Skeletal muscle satellite cell (primary cell): ENCODE measurements at regions not wholly inside any gene's neighbourhood (a gene's known extent, or its start where the extent isn't known, plus 50 kb on each side); places are given as distances from the start of the nearest gene placed in this dataset.

Experiments
- H3K27me3 ChIP-seq: 2 replicates; pipeline ENCODE4 v1.7.0; 2013; ENCODE audit warnings: low read length; ENCODE audit not compliant: control insufficient read depth, insufficient read depth
- H3K36me3 ChIP-seq: 2 replicates; pipeline ENCODE4 v1.7.0; 2013; ENCODE audit warnings: mild to moderate bottlenecking, control low read depth, low read length; ENCODE audit not compliant: insufficient read depth
- H3K4me1 ChIP-seq: 2 replicates; pipeline ENCODE4 v1.7.0; 2013; ENCODE audit warnings: low read length; ENCODE audit not compliant: control insufficient read depth, insufficient read depth
- H3K4me2 ChIP-seq: 2 replicates; pipeline ENCODE4 v1.7.0; 2013; ENCODE audit warnings: mild to moderate bottlenecking, low read length
- H3K4me3 ChIP-seq: 2 replicates; pipeline ENCODE4 v1.7.0; 2013; ENCODE audit warnings: low read length
- H3K9ac ChIP-seq: 2 replicates; pipeline ENCODE4 v1.7.0; 2013; ENCODE audit warnings: mild to moderate bottlenecking, low read depth, low read length, moderate library complexity
- H3K9me3 ChIP-seq: replicated peaks from 2 replicates; pipeline ENCODE4 v1.7.0; 2013; ENCODE audit warnings: mild to moderate bottlenecking, control low read depth, low read length

DNA sequence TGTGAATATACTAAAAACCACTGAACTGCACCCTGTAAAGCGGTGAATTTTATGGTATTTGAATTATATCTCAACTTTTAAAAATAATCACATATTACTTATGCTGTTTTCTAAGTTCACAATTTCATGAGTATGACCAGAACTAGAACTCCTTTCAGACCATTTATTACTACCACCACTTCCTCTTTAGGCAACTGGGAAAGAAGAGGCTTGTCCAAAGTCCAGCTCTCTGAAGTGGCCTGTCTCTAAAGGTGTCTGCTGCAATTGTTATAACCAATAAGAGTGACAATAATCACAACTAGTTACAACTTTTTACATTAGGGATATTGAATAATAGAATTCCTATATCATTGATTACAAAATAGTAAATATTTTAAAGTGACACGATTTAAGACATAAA lies 267.9 kb upstream of the PIK3C3 start:
- Histone ChIP-seq H3K4me1 (no peaks in the 10 kb centered on the region), H3K4me3 (no peak overlapping the region), H3K36me3 (no peaks in the 10 kb centered on the region), H3K27me3 (no peaks in the 10 kb centered on the region), H3K9me3 (no peaks in the 10 kb centered on the region), H3K9ac (no peak overlapping the region), H3K4me2 (no peak overlapping the region)

DNA sequence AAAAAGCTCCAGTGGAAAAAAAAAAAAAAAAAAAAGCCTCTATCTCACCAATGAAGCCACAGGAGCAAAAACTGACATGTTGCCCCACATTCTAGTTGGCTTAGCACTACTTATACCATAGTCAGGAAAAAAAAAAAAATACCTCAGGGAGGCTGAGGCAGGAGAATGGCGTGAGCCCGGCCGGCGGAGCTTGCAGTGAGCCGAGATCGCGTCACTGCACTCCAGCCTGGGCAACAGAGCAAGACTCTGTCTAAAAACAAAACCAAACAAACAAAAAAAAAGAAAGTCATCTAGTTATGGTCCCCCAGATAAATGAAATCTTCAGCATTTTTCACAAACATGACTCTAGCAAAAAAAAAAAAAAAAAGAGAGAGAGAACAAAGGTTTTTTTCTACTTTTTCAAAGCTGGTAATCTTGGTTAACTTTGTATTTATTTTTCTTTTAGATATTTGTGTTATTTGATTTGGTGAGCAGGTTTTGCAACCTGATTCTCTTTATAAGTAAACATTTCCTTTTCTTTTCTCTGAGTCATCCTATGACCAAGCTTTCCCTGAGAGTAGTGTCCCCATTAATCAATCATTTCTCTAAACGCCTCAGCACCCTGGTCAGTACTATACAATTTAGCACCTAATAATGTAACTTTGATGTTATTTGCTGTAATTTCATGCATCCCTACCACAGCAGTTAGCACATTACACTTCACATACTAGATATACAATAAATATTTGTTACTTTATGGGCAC lies 273.7 kb upstream of the PIK3C3 start:
- no peak overlapping the region for H3K9ac ChIP-seq
- no peak overlapping the region for H3K4me3 ChIP-seq
- H3K4me2 ChIP-seq, result no peak overlapping the region
- H3K4me1 ChIP-seq, result no peaks in the 10 kb centered on the region
- no peaks in the 10 kb centered on the region for H3K27me3 ChIP-seq
- H3K9me3 ChIP-seq, result no peaks in the 10 kb centered on the region
- H3K36me3 ChIP-seq, result no peaks in the 10 kb centered on the region

DNA sequence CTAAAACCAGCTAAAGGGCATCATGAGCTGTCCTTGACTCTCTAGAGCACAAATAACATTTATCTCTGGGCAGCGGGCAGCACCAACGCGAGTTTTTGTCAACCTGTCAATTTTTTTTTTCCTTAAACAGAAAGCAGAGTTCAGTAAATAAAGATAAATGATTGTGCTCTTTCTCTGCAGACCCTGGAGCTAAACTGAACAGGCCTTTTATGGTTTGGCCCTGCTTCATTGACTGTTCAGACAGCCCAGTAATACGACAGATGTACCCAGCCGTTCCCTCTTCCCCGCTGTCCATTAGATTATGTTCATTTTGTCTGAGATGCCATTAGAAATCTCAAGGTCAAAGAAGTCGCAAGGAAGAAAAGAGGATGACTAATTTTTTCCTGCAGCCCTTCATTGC lies 280.5 kb upstream of the PIK3C3 start:
- no peaks in the 10 kb centered on the region for H3K27me3 ChIP-seq
- no peaks in the 10 kb centered on the region for H3K9me3 ChIP-seq
- H3K4me3 ChIP-seq, result no peak overlapping the region
- H3K9ac ChIP-seq, result no peak overlapping the region
- no peak overlapping the region for H3K4me2 ChIP-seq
- no peaks in the 10 kb centered on the region for H3K36me3 ChIP-seq
- no peaks in the 10 kb centered on the region for H3K4me1 ChIP-seq

DNA sequence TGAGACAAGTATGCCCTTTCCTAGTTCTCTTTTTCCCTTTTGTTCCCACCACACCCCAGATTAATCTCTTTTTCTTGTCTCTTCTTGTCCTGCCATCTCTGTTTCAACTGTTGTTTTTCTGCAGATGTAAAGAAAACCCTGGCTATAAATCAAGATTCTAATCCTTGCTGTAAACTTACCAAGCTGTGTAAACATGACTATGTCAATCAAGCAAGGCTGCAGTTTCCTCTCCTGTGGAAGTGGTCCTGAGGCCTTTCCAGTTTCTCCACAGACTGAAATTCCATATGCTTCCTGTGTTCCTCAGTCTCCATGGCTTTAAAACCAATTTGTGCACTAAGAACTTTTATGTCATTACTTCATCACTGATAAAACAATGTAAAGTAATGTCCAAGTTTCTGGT lies 288.8 kb upstream of the PIK3C3 start:
- Histone ChIP-seq H3K9ac (no peak overlapping the region), H3K4me2 (no peak overlapping the region), H3K9me3 (no peaks in the 10 kb centered on the region), H3K27me3 (no peaks in the 10 kb centered on the region), H3K36me3 (no peaks in the 10 kb centered on the region), H3K4me1 (no peaks in the 10 kb centered on the region), H3K4me3 (no peak overlapping the region)

DNA sequence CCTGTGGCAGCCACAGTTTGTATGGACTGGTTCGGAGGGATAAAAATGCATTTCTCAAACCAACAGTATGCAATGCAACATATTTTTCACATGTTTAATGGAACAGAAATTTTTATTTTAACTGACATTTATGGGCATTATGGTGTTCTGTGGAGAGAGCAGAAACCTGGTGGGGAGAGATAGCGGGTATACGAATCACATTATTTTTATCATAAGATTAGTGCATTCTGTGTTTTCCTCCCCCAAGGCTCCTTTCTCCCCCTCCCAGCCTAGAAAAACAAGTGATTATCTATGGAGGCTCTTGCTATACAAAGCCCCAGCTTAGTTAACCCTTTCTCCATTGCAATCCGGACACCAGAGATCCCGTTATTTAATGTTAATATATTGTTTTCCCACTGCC lies 289.8 kb upstream of the PIK3C3 start:
- Histone ChIP-seq H3K4me3 (no peak overlapping the region), H3K27me3 (no peaks in the 10 kb centered on the region), H3K9me3 (no peaks in the 10 kb centered on the region)

DNA sequence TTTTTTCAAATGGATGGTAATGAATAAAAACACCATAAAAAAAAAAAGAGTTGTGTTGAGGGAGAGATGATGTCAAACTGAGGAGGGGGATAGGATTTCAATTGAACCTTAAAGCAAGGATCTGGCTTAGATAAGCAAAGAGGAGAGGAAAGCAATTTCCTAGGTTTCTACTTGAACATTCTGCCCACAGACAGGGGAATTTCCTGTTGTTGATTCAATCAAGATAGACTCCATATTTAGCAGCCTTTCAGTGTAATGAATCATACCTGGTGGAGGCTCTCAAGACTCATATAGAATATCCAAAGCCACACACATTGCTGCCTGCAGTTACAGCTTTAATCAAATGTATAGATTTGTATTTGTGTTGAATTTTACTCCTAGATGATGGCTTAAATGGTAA lies 294.4 kb upstream of the PIK3C3 start:
- Histone ChIP-seq H3K4me2 (no peak overlapping the region), H3K9ac (no peak overlapping the region), H3K27me3 (no peaks in the 10 kb centered on the region), H3K36me3 (no peaks in the 10 kb centered on the region), H3K9me3 (no peaks in the 10 kb centered on the region), H3K4me3 (no peak overlapping the region), H3K4me1 (no peaks in the 10 kb centered on the region)

More for the DNA sequence above, 289.8 kb upstream of the PIK3C3 start:
- H3K36me3 ChIP-seq, result no peaks in the 10 kb centered on the region
- H3K4me2 ChIP-seq, result no peak overlapping the region
- no peaks in the 10 kb centered on the region for H3K4me1 ChIP-seq
- no peak overlapping the region for H3K9ac ChIP-seq

DNA sequence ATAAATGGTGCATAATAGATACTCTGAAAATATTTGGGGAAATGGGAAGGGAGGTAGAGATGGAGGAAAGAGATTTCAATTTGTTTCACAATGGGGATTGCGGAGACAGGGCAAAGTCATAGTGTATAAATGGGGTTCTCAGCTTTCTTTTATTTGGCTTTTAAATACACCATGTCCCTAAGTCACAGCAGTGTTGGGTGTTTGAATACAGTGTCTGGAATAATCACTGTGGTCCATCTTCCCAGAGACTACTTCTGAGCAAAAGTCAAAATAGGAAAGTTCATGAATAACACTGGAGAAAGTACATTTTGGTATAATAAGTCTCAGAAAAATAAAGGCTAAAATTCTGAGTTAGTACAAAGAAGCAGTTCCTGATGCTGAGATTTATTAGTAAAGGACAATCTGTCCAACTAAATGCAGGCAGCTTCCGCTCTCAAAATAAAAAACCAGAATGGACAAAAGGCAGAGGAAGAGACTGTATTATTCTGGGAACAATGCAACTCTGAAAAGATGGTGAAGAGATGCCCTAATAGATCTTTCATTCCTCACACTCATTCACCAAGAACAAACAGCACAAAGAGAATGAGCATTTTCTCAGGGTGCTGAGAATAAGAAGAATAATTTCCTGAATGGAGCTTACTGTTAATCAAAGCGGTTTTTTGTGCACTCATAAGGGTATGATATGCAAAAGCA lies 295.4 kb upstream of the PIK3C3 start:
- Histone ChIP-seq H3K27me3 (no peaks in the 10 kb centered on the region), H3K4me1 (no peaks in the 10 kb centered on the region), H3K4me2 (no peak overlapping the region), H3K9me3 (no peaks in the 10 kb centered on the region), H3K9ac (no peak overlapping the region), H3K36me3 (no peaks in the 10 kb centered on the region), H3K4me3 (no peak overlapping the region)

DNA sequence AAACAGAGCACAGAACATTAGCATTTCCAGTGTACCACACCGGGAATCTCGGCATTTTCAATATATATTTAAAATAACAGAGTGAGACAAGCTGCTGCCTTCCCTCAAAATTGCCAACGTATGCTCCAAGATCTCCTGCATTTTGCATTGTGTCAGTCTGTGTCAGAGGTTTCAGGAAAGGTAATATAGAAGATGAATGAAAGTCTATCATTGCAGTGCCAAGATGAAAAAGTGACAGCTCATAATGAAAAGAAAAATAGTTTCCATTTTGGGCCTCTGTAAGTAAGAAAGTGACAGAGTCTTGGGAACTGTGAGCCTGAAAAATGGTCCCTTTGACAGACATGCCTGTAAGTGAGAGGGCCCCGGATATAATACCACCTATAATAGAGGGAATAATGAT lies 297.8 kb upstream of the PIK3C3 start:
- H3K36me3 ChIP-seq, result no peaks in the 10 kb centered on the region
- no peaks in the 10 kb centered on the region for H3K9me3 ChIP-seq
- no peaks in the 10 kb centered on the region for H3K27me3 ChIP-seq
- no peak overlapping the region for H3K9ac ChIP-seq
- no peak overlapping the region for H3K4me3 ChIP-seq
- no peaks in the 10 kb centered on the region for H3K4me1 ChIP-seq
- no peak overlapping the region for H3K4me2 ChIP-seq

DNA sequence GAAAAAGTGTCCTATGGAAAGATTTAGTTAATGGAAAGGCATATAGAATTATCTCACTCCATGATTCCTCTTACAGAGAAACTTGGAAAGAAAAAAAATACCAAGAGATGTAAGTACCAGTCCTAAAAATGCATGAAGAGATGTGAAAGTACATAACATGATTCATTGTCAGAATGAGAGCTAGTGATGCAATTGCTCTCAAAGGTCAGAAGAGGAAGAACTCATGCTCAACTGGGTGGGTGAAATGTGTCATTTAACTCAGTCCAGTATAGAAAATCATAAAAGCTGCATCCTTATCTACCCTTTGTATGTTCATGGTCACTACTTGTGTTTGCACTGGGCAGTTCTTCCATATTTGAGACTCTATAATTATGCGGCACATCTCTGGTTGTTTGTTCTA lies 300.0 kb upstream of the PIK3C3 start:
- no peaks in the 10 kb centered on the region for H3K9me3 ChIP-seq
- H3K36me3 ChIP-seq, result no peaks in the 10 kb centered on the region
- H3K4me1 ChIP-seq, result no peaks in the 10 kb centered on the region
- no peak overlapping the region for H3K9ac ChIP-seq
- H3K4me2 ChIP-seq, result no peak overlapping the region
- no peaks in the 10 kb centered on the region for H3K27me3 ChIP-seq
- H3K4me3 ChIP-seq, result no peak overlapping the region

DNA sequence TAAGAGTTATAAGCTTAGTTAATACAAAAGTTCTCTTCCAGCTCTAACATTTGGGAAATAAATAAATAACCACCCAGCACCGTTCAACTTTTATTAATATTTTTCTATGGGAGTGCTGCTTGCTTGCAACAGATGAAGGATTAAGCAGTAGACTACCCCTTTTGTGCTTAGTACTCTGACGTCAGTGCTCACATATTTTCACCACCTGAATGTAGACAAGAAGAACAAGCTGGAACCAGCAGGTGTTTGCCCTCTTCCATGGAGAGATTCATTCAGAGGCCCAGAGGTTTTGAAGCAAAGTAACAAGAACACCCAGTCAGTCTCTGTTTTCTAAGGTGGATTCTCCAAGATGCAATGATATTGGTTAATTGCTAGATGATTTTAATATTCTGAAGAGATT lies 307.1 kb upstream of the PIK3C3 start:
- H3K36me3 ChIP-seq, result no peaks in the 10 kb centered on the region
- H3K27me3 ChIP-seq, result no peaks in the 10 kb centered on the region
- H3K4me3 ChIP-seq, result no peak overlapping the region
- H3K4me1 ChIP-seq, result no peaks in the 10 kb centered on the region
- no peak overlapping the region for H3K9ac ChIP-seq
- H3K4me2 ChIP-seq, result no peak overlapping the region
- no peaks in the 10 kb centered on the region for H3K9me3 ChIP-seq

DNA sequence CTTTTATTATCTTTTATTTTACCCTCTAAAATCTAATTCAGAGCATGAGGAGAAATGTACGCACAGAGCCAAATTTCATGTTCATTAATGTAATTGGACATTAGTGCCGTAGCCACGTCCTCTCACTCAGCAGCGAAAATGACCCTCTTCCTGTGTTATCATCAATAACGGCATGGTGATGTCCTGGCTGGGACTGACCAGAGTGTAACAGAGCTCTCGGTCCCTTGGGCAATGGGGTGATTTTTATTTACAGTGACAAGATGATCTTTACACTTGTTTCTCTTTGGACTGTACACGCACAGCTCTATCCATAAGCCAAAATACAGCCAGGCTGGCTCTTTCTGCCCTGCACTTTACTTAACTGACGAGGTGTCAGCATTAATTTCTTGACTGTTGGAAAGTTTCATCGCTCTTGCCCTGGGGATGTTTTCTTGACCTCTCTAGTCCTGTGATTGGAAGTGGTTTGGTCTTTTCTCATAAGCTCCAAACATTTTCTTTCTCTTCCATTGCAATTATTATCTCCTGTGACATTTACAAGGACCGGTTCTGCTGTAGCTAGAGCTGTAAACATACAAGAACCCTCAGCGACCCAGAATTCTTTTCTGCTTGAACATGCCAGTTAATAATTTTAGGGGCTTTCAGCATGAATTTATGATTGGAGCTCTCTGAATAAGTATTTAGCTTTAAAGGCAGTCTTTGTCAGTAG lies 308.0 kb upstream of the PIK3C3 start:
- no peak overlapping the region for H3K4me3 ChIP-seq
- no peaks in the 10 kb centered on the region for H3K9me3 ChIP-seq
- no peaks in the 10 kb centered on the region for H3K4me1 ChIP-seq
- no peaks in the 10 kb centered on the region for H3K36me3 ChIP-seq
- no peaks in the 10 kb centered on the region for H3K27me3 ChIP-seq
- H3K4me2 ChIP-seq, result no peak overlapping the region
- no peak overlapping the region for H3K9ac ChIP-seq
